ENCODE measurements at regions not wholly inside any gene's neighbourhood (a gene's known extent, or its start where the extent isn't known, plus 50 kb on each side); places are given as distances from the start of the nearest gene placed in this dataset.
"Not testable (repeated sequence)": the region's sequence is repeated elsewhere in the genome, so short reads cannot be mapped to it uniquely, and the experiment has no call there.

- no peaks in the 10 kb centered on the region for H3K36me3 ChIP-seq
- H3K27me3 ChIP-seq: no peaks in the 10 kb centered on the region
- DNase-seq: no peak
- no peak overlapping the region for H3K4me3 ChIP-seq
- H3K9me3 ChIP-seq: no peaks in the 10 kb centered on the region
These were observed 302.6 kb downstream of the CHL1 start for GRCh38 chr3:499001-499761.

- no peaks in the 10 kb centered on the region for H3K9me3 ChIP-seq
- DNase-seq: no peak
- H3K36me3 ChIP-seq: no peaks in the 10 kb centered on the region
- H3K27me3 ChIP-seq: no peaks in the 10 kb centered on the region
- no peak overlapping the region for H3K4me3 ChIP-seq
These were observed 305.9 kb downstream of the CHL1 start for GRCh38 chr3:502486-502885.

- H3K4me3 ChIP-seq: no peak overlapping the region
- H3K27me3 ChIP-seq: no peaks in the 10 kb centered on the region
- H3K36me3 ChIP-seq: no peaks in the 10 kb centered on the region
- no peak for DNase-seq
- no peaks in the 10 kb centered on the region for H3K9me3 ChIP-seq
These were observed 316.7 kb downstream of the CHL1 start for GRCh38 chr3:513301-513700.

- no peak for DNase-seq
- no peaks in the 10 kb centered on the region for H3K9me3 ChIP-seq
- no peaks in the 10 kb centered on the region for H3K36me3 ChIP-seq
- H3K4me3 ChIP-seq: no peak overlapping the region
- H3K27me3 ChIP-seq: no peaks in the 10 kb centered on the region
These were observed 317.6 kb downstream of the CHL1 start for GRCh38 chr3:514192-514591.

GRCh38 chr3:519026-519425 lies 322.5 kb downstream of the CHL1 start:
- no peaks in the 10 kb centered on the region for H3K9me3 ChIP-seq

GRCh38 chr3:522888-523287 lies 326.3 kb downstream of the CHL1 start:
- DNase-seq: no peak
- Histone ChIP-seq H3K36me3 (no peaks in the 10 kb centered on the region), H3K9me3 (no peaks in the 10 kb centered on the region), H3K27me3 (no peaks in the 10 kb centered on the region), H3K4me3 (no peak overlapping the region)

More at GRCh38 chr3:519026-519425, 322.5 kb downstream of the CHL1 start:
- H3K27me3 ChIP-seq: no peaks in the 10 kb centered on the region
- no peak overlapping the region for H3K4me3 ChIP-seq
- no peaks in the 10 kb centered on the region for H3K36me3 ChIP-seq
- DNase-seq: no peak

GRCh38 chr3:525415-525814 lies 328.9 kb downstream of the CHL1 start:
- Histone ChIP-seq H3K4me3 (no peak overlapping the region), H3K9me3 (no peaks in the 10 kb centered on the region), H3K36me3 (no peaks in the 10 kb centered on the region), H3K27me3 (no peaks in the 10 kb centered on the region)
- DNase-seq: no peak

GRCh38 chr3:535566-536416 lies 339.2 kb downstream of the CHL1 start:
- H3K27me3 ChIP-seq: no peaks in the 10 kb centered on the region
- H3K4me3 ChIP-seq: peak overlapping the region; percentile 58
- no peaks in the 10 kb centered on the region for H3K36me3 ChIP-seq
- no peaks in the 10 kb centered on the region; the same call in 1 of the 2 replicates for H3K9me3 ChIP-seq
- DNase-seq: peak; percentile 65

- Histone ChIP-seq H3K27me3 (no peaks in the 10 kb centered on the region), H3K9me3 (no peaks in the 10 kb centered on the region; the same call in 1 of the 2 replicates), H3K36me3 (no peaks in the 10 kb centered on the region), H3K4me3 (peak overlapping the region; percentile 58)
- no peak for DNase-seq
These were observed 339.9 kb downstream of the CHL1 start for GRCh38 chr3:536417-536813.

GRCh38 chr3:541062-541801 lies 344.7 kb downstream of the CHL1 start:
- no peak for DNase-seq
- H3K9me3 ChIP-seq: no peaks in the 10 kb centered on the region
- H3K4me3 ChIP-seq: no peak overlapping the region

GRCh38 chr3:542021-542420 lies 345.5 kb downstream of the CHL1 start:
- Histone ChIP-seq H3K27me3 (no peaks in the 10 kb centered on the region), H3K36me3 (no peaks in the 10 kb centered on the region), H3K9me3 (no peaks in the 10 kb centered on the region), H3K4me3 (no peak overlapping the region)
- no peak for DNase-seq

More at GRCh38 chr3:541062-541801, 344.7 kb downstream of the CHL1 start:
- H3K27me3 ChIP-seq: no peaks in the 10 kb centered on the region
- H3K36me3 ChIP-seq: no peaks in the 10 kb centered on the region

- Histone ChIP-seq H3K9me3 (no peaks in the 10 kb centered on the region), H3K27me3 (no peaks in the 10 kb centered on the region), H3K36me3 (no peaks in the 10 kb centered on the region), H3K4me3 (no peak overlapping the region)
- no peak for DNase-seq
These were observed 353.1 kb downstream of the CHL1 start for GRCh38 chr3:549636-550035.

GRCh38 chr3:550471-550870 lies 353.9 kb downstream of the CHL1 start:
- DNase-seq: no peak
- H3K27me3 ChIP-seq: no peaks in the 10 kb centered on the region
- no peaks in the 10 kb centered on the region for H3K9me3 ChIP-seq
- H3K36me3 ChIP-seq: no peaks in the 10 kb centered on the region
- H3K4me3 ChIP-seq: no peak overlapping the region

GRCh38 chr3:557972-558371 lies 361.4 kb downstream of the CHL1 start:
- no peaks in the 10 kb centered on the region for H3K27me3 ChIP-seq
- H3K9me3 ChIP-seq: no peaks in the 10 kb centered on the region
- H3K4me3 ChIP-seq: no peak overlapping the region
- no peak for DNase-seq
- H3K36me3 ChIP-seq: no peaks in the 10 kb centered on the region

- Histone ChIP-seq H3K36me3 (no peaks in the 10 kb centered on the region), H3K27me3 (no peaks in the 10 kb centered on the region), H3K9me3 (no peaks in the 10 kb centered on the region), H3K4me3 (no peak overlapping the region)
- no peak for DNase-seq
These were observed 371.1 kb downstream of the CHL1 start for GRCh38 chr3:567488-568185.

GRCh38 chr3:579529-579928 lies 383.0 kb downstream of the CHL1 start:
- DNase-seq, H3K27me3 ChIP-seq: not testable (repeated sequence)

GRCh38 chr3:589066-589465 lies 392.5 kb downstream of the CHL1 start:
- H3K27me3 ChIP-seq, DNase-seq, H3K36me3 ChIP-seq: not testable (repeated sequence)

More at GRCh38 chr3:579529-579928, 383.0 kb downstream of the CHL1 start:
- not testable (repeated sequence) for H3K9me3 ChIP-seq, H3K4me3 ChIP-seq, H3K36me3 ChIP-seq

More at GRCh38 chr3:589066-589465, 392.5 kb downstream of the CHL1 start:
- not testable (repeated sequence) for H3K4me3 ChIP-seq, H3K9me3 ChIP-seq
